ENCODE measurements at regions not wholly inside any gene's neighbourhood (a gene's known extent, or its start where the extent isn't known, plus 50 kb on each side); places are given as distances from the start of the nearest gene placed in this dataset.

- DNase-seq (ENCODE audit: low read depth in 2 of 2) = no peak
Measured at GRCh38 chr17:15894913-15895658, 49.8 kb upstream of the ADORA2B start.
